DND-41 (cell line): ENCODE measurements at regions not wholly inside any gene's neighbourhood (a gene's known extent, or its start where the extent isn't known, plus 50 kb on each side); places are given as distances from the start of the nearest gene placed in this dataset.

Source experiments
- EZH2 ChIP-seq: IDR thresholded peaks from 3 replicates; pipeline ENCODE4 v1.6.1; 2012; ENCODE audit warnings: borderline replicate concordance, low read depth, mild to moderate bottlenecking, moderate library complexity, low read length, inconsistent platforms; ENCODE audit not compliant: severe bottlenecking
- TF ChIP-seq, protein P1 (sequence below): IDR thresholded peaks from 2 replicates; pipeline ENCODE4 v1.5.1; 2012; ENCODE audit warnings: borderline replicate concordance, low read length, moderate library complexity, mild to moderate bottlenecking; ENCODE audit not compliant: poor library complexity, severe bottlenecking; ENCODE audit errors: extremely low read depth

- TF ChIP-seq, protein P1, sequence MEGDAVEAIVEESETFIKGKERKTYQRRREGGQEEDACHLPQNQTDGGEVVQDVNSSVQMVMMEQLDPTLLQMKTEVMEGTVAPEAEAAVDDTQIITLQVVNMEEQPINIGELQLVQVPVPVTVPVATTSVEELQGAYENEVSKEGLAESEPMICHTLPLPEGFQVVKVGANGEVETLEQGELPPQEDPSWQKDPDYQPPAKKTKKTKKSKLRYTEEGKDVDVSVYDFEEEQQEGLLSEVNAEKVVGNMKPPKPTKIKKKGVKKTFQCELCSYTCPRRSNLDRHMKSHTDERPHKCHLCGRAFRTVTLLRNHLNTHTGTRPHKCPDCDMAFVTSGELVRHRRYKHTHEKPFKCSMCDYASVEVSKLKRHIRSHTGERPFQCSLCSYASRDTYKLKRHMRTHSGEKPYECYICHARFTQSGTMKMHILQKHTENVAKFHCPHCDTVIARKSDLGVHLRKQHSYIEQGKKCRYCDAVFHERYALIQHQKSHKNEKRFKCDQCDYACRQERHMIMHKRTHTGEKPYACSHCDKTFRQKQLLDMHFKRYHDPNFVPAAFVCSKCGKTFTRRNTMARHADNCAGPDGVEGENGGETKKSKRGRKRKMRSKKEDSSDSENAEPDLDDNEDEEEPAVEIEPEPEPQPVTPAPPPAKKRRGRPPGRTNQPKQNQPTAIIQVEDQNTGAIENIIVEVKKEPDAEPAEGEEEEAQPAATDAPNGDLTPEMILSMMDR = no peak
- TF ChIP-seq EZH2 = no peak
Observed at GRCh38 chr6:168214586-168215104, 104.9 kb downstream of the DACT2 start.
